Lung (tissue), 11 donors: ENCODE measurements at regions not wholly inside any gene's neighbourhood (a gene's known extent, or its start where the extent isn't known, plus 50 kb on each side); places are given as distances from the start of the nearest gene placed in this dataset.

ENCODE experiments used
- ATAC-seq: fragments of 200-7000 bp; cut with Tn5 transposase; one replicate; pipeline ENCODE4 v1.9.1; 2020; ENCODE audit warnings: moderate number of reproducible peaks; ENCODE audit not compliant: insufficient read depth, low FRiP score
- DNase-seq, 3 donors: peaks; one replicate each; pipeline ENCODE4 v3.0.0-alpha.2; 2013 to 2017
- H3K27ac ChIP-seq, 2 donors: one replicate each; pipeline ENCODE4 v1.5.1; 2013; ENCODE audit warnings: mild to moderate bottlenecking in 2 of 2, moderate library complexity in 2 of 2, control low read depth in 1 of 2, inconsistent platforms in 1 of 2, low read depth in 1 of 2, low read length in 1 of 2
- H3K27me3 ChIP-seq, 3 donors: one replicate each; pipeline ENCODE4 v1.5.1; 2013; ENCODE audit warnings: low read length in 2 of 3; ENCODE audit not compliant: control insufficient read depth in 3 of 3, insufficient read depth in 3 of 3
- H3K36me3 ChIP-seq, 4 donors: one replicate each; pipeline ENCODE4 v1.5.1; 2013; ENCODE audit warnings: low read length in 4 of 4, mild to moderate bottlenecking in 1 of 4, moderate library complexity in 1 of 4; ENCODE audit not compliant: control insufficient read depth in 4 of 4, insufficient read depth in 4 of 4
- H3K4me1 ChIP-seq, 5 donors: one replicate each; pipeline ENCODE4 v1.5.1; 2013; ENCODE audit warnings: low read length in 5 of 5, mild to moderate bottlenecking in 2 of 5, moderate library complexity in 1 of 5; ENCODE audit not compliant: control insufficient read depth in 5 of 5, insufficient read depth in 5 of 5
- H3K4me3 ChIP-seq: one replicate; pipeline ENCODE4 v1.5.1; 2013; ENCODE audit warnings: mild to moderate bottlenecking, control low read depth, moderate library complexity
- H3K9ac ChIP-seq, 2 donors: one replicate each; pipeline ENCODE4 v1.5.1; 2013; ENCODE audit warnings: low read length in 2 of 2, control low read depth in 1 of 2; ENCODE audit not compliant: insufficient read depth in 1 of 2
- H3K9me3 ChIP-seq, 4 donors: one replicate each; pipeline ENCODE4 v1.5.1; 2013; ENCODE audit warnings: low read length in 3 of 4, mild to moderate bottlenecking in 1 of 4, moderate library complexity in 1 of 4; ENCODE audit not compliant: control insufficient read depth in 4 of 4, insufficient read depth in 3 of 4
- CTCF ChIP-seq: IDR thresholded peaks from 2 replicates; pipeline ENCODE4 v1.5.1; 2012; ENCODE audit warnings: mild to moderate bottlenecking; ENCODE audit errors: control extremely low read depth, extremely low read depth
- WGBS, 2 donors: extraction: QIAGEN DNeasy Blood & Tissue Kit; methylation state at CpG; one replicate each; pipeline ENCODE4 v1.1.7; 2013; 5-methylcytosine and 5-hydroxymethylcytosine counted together
- donor health status: control.
- donor health status: control.
- donor health status: Bipolar disorder and iron deficiency.
- donor health status: healthy.
- donor health status: DM: yes; HTN: yes; CAD: no.

- no peak for DNase-seq
- H3K9me3 ChIP-seq = peaks cover 0 to 7% (median 0%) of the 10 kb centered on the region in 4 donors
- no peak for ATAC-seq
- no peak overlapping the region for H3K4me3 ChIP-seq
- H3K9ac ChIP-seq = no peak overlapping the region
- no peak for TF ChIP-seq CTCF
- peaks cover 0 to 13% (median 2%) of the 10 kb centered on the region in 5 donors for H3K4me1 ChIP-seq
- WGBS, 2 donors = 88 to 91% methylated on average over 11 of the region's 11 CpGs
- no peak overlapping the region for H3K27ac ChIP-seq
- no peaks in the 10 kb centered on the region for H3K27me3 ChIP-seq
- no peaks in the 10 kb centered on the region for H3K36me3 ChIP-seq
Measured at GRCh38 chr21:43297989-43298388, 128.9 kb downstream of the SIK1 start.

GRCh38 chr21:43297391-43297981 is 128.7 kb downstream of the CRYAA start:
- H3K9ac ChIP-seq = no peak overlapping the region
- no peak overlapping the region for H3K4me3 ChIP-seq
- ATAC-seq (no peak), DNase-seq (no peak)
- 83 to 89% methylated on average over 18 of the region's 18 CpGs for WGBS, 2 donors
- H3K9me3 ChIP-seq = peaks cover 0 to 7% (median 0%) of the 10 kb centered on the region in 4 donors
- no peak overlapping the region for H3K27ac ChIP-seq
- H3K36me3 ChIP-seq = no peaks in the 10 kb centered on the region
- H3K4me1 ChIP-seq = peaks cover 0 to 12% (median 2%) of the 10 kb centered on the region in 5 donors
- no peaks in the 10 kb centered on the region for H3K27me3 ChIP-seq
- TF ChIP-seq CTCF = no peak

- no peak overlapping the region for H3K9ac ChIP-seq
- no peak overlapping the region for H3K27ac ChIP-seq
- TF ChIP-seq CTCF = no peak
- H3K27me3 ChIP-seq = no peaks in the 10 kb centered on the region
- H3K4me1 ChIP-seq = peaks cover 0 to 12% (median 2%) of the 10 kb centered on the region in 5 donors
- no peak for ATAC-seq
- H3K4me3 ChIP-seq = no peak overlapping the region
- no peak for DNase-seq
- H3K36me3 ChIP-seq = no peaks in the 10 kb centered on the region
- peaks cover 0 to 7% (median 0%) of the 10 kb centered on the region in 4 donors for H3K9me3 ChIP-seq
- 77 to 83% methylated on average over 14 of the region's 14 CpGs for WGBS, 2 donors
Measured at GRCh38 chr21:43295066-43295958, 126.5 kb downstream of the CRYAA start.
